NCI-H2029 treated with DMSO at 0.1 percent for 48 hours (cell line): ENCODE measurements at regions not wholly inside any gene's neighbourhood (a gene's known extent, or its start where the extent isn't known, plus 50 kb on each side); places are given as distances from the start of the nearest gene placed in this dataset.
"Not testable (repeated sequence)": the region's sequence is repeated elsewhere in the genome, so short reads cannot be mapped to it uniquely, and the experiment has no call there.

Experiments used
- DNase-seq: peaks from one replicate; lab custom pipeline; 2025; lab: John Stamatoyannopoulos, UW

GRCh38 chr18:43982582-43982981, 698.1 kb upstream of the SETBP1 start:
- DNase-seq: no peak

- not testable (repeated sequence) for DNase-seq
Measured at GRCh38 chr18:43987061-43987460, 693.6 kb upstream of the SETBP1 start.

- no peak for DNase-seq
Measured at GRCh38 chr18:43992741-43993140, 687.9 kb upstream of the SETBP1 start.

- no peak for DNase-seq
Measured at GRCh38 chr18:43994381-43994780, 686.3 kb upstream of the SETBP1 start.

- no peak for DNase-seq
Measured at GRCh38 chr18:44013871-44014270, 666.8 kb upstream of the SETBP1 start.

GRCh38 chr18:44025421-44025820, 655.3 kb upstream of the SETBP1 start:
- no peak for DNase-seq

- DNase-seq: no peak
Measured at GRCh38 chr18:44028109-44028508, 652.6 kb upstream of the SETBP1 start.

GRCh38 chr18:44031063-44031462, 649.6 kb upstream of the SETBP1 start:
- DNase-seq: no peak

- DNase-seq: no peak
Measured at GRCh38 chr18:44033144-44033701, 647.5 kb upstream of the SETBP1 start.

GRCh38 chr18:44035554-44035953, 645.1 kb upstream of the SETBP1 start:
- no peak for DNase-seq

- DNase-seq: no peak
Measured at GRCh38 chr18:44036501-44036900, 644.2 kb upstream of the SETBP1 start.

- no peak for DNase-seq
Measured at GRCh38 chr18:44039216-44039615, 641.5 kb upstream of the SETBP1 start.

GRCh38 chr18:44039826-44040225, 640.9 kb upstream of the SETBP1 start:
- DNase-seq: no peak

GRCh38 chr18:44041553-44041952, 639.1 kb upstream of the SETBP1 start:
- DNase-seq: no peak

GRCh38 chr18:44041961-44042360, 638.7 kb upstream of the SETBP1 start:
- DNase-seq: no peak

GRCh38 chr18:44046376-44046975, 634.2 kb upstream of the SETBP1 start:
- DNase-seq: no peak

GRCh38 chr18:44047585-44047984, 633.1 kb upstream of the SETBP1 start:
- DNase-seq: no peak

GRCh38 chr18:44048435-44048834, 632.3 kb upstream of the SETBP1 start:
- DNase-seq: no peak

GRCh38 chr18:44048846-44049245, 631.8 kb upstream of the SETBP1 start:
- no peak for DNase-seq

- DNase-seq: no peak
Measured at GRCh38 chr18:44051026-44051425, 629.7 kb upstream of the SETBP1 start.

- DNase-seq: no peak
Measured at GRCh38 chr18:44054514-44054913, 626.2 kb upstream of the SETBP1 start.

- no peak for DNase-seq
Measured at GRCh38 chr18:44060197-44060596, 620.5 kb upstream of the SETBP1 start.

- no peak for DNase-seq
Measured at GRCh38 chr18:44061438-44061837, 619.2 kb upstream of the SETBP1 start.

- no peak for DNase-seq
Measured at GRCh38 chr18:44062345-44062744, 618.3 kb upstream of the SETBP1 start.
